Right lobe of liver (tissue), 4 donors: ENCODE measurements at regions not wholly inside any gene's neighbourhood (a gene's known extent, or its start where the extent isn't known, plus 50 kb on each side); places are given as distances from the start of the nearest gene placed in this dataset.

ENCODE experiments used
- POLR2A ChIP-seq: fragments of 450-650 bp; IDR thresholded peaks from one replicate; pipeline ENCODE4 v1.6.1; 2017; ENCODE audit warnings: antibody characterized with exemption, mild to moderate bottlenecking
- TF ChIP-seq, protein P1 (sequence below), 4 donors: fragments of 200-600 bp in 3 of 4; fragments of 450-650 bp in 1 of 4; IDR thresholded peaks; one replicate each; pipeline versions ENCODE4 v1.5.1 to v1.8.0; 2016 to 2022; ENCODE audit warnings: antibody characterized with exemption in 4 of 4, mild to moderate bottlenecking in 2 of 4
- donor health status: DM: no; HTN: no; CAD: no.
- donor health status: DM: no; HTN: no; CAD: no.
- donor health status: DM: no; HTN: yes; CAD: no.

GRCh38 chr5:163373436-163374084 is 63.8 kb upstream of the CCNG1 start:
- TF ChIP-seq, protein P1, sequence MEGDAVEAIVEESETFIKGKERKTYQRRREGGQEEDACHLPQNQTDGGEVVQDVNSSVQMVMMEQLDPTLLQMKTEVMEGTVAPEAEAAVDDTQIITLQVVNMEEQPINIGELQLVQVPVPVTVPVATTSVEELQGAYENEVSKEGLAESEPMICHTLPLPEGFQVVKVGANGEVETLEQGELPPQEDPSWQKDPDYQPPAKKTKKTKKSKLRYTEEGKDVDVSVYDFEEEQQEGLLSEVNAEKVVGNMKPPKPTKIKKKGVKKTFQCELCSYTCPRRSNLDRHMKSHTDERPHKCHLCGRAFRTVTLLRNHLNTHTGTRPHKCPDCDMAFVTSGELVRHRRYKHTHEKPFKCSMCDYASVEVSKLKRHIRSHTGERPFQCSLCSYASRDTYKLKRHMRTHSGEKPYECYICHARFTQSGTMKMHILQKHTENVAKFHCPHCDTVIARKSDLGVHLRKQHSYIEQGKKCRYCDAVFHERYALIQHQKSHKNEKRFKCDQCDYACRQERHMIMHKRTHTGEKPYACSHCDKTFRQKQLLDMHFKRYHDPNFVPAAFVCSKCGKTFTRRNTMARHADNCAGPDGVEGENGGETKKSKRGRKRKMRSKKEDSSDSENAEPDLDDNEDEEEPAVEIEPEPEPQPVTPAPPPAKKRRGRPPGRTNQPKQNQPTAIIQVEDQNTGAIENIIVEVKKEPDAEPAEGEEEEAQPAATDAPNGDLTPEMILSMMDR (IDR thresholded peaks at IDR 0.05): no peak
- no peak for TF ChIP-seq POLR2A
